SK-N-MC (cell line): ENCODE measurements at regions not wholly inside any gene's neighbourhood (a gene's known extent, or its start where the extent isn't known, plus 50 kb on each side); places are given as distances from the start of the nearest gene placed in this dataset.

Experiments
- EZH2 ChIP-seq: fragments of 200-600 bp; sonication (generic); IDR thresholded peaks from one replicate; pipeline ENCODE4 v1.6.1; 2017; ENCODE audit warnings: antibody characterized with exemption
- FOXP2 ChIP-seq: optimal IDR thresholded peaks from 2 replicates; pipeline ENCODE3; 2011; ENCODE audit warnings: mild to moderate bottlenecking, moderate library complexity; ENCODE audit not compliant: insufficient read depth; ENCODE audit errors: extremely low read length, control extremely low read depth
- POLR2AphosphoS5 ChIP-seq: IDR thresholded peaks from 2 replicates; pipeline ENCODE4 v1.6.1; 2012; ENCODE audit warnings: mild to moderate bottlenecking, low read depth, low read length, borderline replicate concordance

- no peak for TF ChIP-seq EZH2
- TF ChIP-seq POLR2AphosphoS5, result no peak
- no peak for TF ChIP-seq FOXP2
Observed at GRCh38 chr11:37948258-37948657, 1350.2 kb upstream of the RAG2 start.
